Activated CD4-positive, alpha-beta T cell treated with anti-CD3 and anti-CD28 coated beads, Interleukin-2, amount 50 U/mL, for 1 hour (primary cell): ENCODE measurements at regions not wholly inside any gene's neighbourhood (a gene's known extent, or its start where the extent isn't known, plus 50 kb on each side); places are given as distances from the start of the nearest gene placed in this dataset.

Experiments
- DNase-seq: peaks from one replicate; pipeline ENCODE4 v3.0.0-alpha.2; 2020

DNA sequence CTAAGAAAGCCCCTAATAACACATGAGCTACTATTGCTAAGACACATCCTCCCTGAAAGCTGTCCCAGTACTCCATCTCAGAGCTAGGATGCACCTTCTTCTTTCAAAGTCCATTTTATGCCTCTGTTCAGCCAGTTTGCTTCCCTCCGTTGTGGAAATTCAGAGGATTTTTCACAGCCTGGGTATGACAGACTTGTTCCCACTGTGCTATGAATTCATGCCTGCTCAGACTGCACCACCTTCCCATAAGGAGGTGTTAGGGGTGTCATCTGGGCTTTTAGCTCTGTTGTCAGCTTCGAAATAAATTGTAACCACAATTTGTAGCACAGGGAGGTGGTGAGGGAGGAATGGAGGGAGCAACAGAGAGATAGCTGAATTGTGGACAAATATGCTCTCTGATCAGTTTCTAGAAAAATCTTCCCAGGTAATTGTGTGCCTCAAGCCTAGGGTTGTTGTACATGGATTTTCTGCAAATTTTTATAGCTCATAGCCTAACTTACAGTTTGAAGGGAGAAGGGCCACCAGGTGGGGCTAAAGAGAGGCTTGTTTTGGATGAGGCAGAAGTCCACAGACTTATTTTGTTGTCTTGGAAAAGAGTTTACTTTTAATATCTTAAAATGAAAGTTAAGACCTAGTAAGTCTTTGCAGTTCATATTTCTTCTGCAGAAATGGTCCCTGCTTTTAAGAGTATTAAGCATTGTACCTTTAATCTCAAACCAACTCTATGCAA, 462.0 kb downstream of the PDCD6IP start:
- DNase-seq = no peak

DNA sequence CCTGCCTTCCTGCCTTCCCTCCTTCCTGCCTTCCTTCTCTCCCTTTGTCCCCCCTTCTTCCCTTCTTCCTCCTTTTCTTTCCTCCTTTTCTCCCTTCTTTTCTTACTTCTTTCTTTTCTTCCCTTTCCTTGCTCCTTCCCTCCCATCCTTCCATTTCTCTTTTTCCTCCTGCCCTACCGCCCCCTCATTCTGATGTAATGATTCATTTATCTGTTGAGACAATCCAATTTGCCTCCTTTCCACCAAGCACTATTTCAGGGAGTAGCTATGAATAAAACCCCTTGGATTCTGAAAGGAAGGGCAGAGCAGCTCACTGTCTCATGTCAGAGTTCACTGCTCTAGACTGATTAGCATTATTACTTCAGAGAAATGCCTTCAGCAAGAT, 462.6 kb downstream of the PDCD6IP start:
- DNase-seq = no peak

DNA sequence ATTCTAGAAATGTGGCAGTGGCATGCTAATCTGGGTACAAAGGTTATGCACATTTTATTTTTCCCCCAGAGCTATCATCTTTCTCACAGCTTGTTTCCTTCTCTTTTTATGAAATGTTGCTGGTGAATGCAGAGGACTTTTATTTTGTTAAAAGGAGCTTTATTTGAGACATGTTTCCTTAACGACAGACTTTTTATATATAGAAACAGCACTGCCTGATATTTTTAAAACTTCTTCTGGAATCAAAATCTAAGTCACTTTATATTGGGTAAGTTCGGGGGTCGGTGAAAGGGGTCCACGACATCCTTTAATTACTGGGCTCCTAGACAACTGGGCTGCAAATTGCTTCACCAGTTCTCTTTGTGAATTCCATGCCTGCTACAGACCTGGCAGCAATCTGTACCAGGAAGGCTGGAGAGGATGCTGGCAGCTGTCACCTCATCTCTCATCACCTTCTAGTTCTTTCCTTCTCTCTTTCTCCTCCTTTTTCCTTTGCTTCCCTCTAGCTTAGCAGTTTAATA, 464.7 kb downstream of the PDCD6IP start:
- no peak for DNase-seq

DNA sequence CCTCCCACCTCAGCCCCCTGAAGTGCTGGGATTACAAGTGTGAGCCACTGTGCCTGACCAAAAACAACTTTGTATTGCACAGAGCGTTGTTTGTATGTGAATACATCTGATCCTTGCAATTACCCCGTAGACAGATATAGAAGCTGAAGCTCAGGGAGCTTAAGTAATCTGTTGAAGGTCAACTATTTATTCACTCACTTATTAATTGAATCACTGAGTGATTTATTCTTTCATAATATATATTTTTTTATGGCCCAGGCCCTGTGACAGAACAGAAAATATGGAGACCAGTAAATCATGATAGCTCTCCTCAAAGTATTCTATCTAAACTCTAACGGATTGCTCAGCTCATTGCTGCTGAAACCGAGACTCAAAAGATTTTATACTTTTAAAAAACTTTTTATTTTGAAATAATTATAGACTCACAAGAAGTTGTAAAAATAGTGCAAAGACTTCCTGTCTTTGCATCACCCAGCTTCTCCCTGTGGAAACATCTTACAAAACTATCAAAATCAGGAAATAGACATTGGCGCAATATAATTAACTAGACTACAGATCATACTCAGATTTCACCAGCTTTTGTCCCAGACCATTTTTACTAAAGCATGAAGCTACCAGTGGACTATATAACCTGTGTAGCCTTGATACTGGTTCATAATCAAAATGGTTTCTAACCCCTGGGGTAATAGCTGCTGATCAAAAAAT, 466.1 kb downstream of the PDCD6IP start:
- DNase-seq = no peak

DNA sequence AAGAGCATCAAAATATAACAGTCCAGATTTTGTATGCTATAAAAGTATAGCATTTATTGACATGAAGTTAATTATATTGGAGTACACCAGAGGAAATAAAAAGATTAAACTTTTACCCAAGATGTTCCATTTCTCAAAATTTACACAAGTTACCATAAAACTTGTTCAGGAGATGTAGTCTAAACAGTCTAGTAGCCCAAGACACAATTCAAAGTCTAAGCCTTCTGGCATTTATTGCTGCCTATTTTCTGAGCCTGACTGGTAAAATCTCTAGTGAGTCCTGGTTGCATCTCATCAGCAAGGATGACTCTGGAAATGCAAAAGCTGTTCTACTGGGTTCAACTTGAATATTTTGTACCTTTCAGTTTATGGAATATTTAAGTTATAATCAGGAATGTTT, 468.7 kb downstream of the PDCD6IP start:
- DNase-seq = no peak

DNA sequence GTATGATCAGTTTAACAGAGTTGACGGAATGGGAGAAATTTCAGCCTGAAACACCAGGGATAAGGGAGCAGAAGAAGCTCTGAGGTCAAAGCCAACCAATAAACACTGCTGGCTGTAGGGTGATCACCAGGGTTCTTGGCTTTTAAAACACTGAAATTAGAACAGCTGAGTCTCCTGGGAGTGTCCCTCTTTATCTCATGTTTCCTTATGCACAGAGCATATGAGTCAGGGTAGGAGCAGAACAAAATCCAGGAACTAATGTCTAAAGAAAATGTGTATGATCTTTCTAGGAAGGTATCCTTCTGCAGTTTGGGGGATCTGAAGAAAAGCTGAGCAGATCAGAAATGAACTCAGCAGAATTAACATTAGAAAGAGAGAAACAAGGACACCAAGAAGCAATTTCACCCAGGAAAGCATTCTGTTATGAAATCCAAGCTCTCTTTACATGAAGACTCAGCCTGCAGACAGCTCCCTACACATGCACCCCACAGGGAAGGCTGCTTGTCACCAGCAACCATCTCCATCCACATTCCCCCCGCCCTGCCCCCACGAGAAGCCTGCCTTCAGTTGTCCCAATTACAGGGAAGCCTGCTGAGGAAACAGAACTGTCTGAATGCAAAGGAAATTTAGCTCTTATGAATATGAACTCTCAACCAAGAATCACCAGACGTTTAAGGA, 469.7 kb downstream of the PDCD6IP start:
- DNase-seq = no peak

DNA sequence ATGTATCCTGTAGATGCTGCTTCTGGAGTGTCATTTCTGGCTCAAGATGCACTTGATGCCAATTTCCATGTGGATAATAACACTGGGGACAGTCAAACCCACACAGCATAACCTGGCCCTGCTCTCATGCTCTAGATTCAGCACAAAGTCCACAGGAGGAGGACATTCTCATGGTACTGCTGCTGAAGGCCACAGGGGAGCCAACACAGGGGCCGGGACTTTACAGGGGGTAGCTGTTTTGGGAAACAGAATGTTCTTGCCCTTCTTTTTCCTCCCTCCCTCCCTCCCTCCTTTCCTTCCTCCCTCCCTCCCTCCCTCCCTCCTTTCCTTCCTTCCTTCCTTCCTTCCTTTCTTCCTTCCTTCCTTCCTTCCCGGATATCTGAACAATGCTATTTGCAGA, 477.4 kb downstream of the PDCD6IP start:
- no peak for DNase-seq

DNA sequence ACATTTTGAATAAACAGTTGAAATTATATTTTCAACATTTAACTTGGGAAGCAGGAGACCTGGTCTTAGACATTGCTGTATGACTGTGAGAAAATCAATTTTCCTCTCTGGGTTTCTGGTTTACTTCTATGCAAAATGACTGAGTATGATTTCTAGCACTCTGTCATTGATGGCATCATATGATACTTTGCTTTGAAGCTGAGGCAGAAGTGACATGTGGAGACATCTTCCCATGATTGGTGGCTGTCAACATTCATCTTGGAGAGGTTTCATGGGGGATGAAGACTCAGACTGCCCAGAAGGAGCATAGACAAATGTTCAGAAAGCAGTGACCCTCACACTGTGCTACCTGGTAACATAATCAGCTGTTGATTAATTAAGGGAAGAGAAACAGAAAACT, 477.9 kb downstream of the PDCD6IP start:
- DNase-seq = no peak

DNA sequence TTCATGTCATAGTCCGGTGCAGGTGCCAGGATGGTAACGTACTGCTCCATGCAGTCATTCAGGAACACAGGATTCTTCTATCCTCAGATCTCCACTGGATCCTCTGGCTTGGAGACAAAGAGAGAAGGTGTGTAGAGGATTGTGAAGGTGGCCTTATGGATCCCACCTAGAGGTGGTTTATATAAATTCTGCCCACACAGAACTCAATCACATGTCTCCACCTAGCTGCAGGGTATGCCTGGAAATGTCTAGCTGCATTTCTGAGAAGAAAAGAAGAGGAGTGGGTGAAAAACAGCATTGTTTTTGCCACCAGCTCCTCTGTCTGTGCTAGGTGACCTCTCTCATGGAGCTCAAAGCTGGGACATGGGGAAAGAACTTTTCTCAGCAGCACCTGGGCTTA, 478.7 kb downstream of the PDCD6IP start:
- no peak for DNase-seq

DNA sequence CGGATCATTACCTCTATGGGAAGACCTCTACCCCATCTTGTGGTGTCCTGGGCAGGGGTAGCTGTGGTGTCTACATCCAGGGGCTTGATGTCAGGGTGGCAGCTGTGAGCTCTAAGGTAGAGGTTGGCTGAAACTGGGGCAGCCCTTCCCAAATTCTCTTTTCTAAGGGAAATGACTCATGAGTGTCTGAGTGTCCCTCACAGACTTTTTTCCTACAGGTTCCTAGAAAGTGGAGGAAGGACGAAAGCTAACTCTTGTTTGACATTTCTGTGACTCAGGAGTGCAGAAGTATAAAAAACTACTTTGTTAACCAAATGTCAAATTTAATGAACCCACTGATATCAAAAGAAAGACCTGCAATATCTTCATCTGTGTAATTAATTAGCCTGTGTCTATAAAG, 481.5 kb downstream of the PDCD6IP start:
- no peak for DNase-seq

DNA sequence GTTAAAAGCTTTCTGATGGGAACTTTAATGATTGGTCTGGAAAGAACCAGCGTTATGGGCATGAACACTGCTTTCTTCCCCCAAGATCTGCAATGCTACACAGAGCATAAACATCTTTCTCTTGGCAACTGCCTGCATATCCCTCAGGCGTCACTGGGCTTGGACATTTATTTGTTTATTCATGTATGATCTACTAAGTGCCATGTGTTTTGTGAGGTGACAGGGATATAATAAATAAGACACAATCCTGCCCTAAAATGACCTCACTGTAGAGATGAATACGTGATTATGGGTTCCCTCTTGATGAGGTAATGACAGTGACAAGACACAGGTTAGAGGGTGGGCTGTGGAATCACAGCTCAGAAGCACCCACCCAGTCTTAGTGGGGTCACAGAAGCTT, 485.3 kb downstream of the PDCD6IP start:
- DNase-seq = no peak

DNA sequence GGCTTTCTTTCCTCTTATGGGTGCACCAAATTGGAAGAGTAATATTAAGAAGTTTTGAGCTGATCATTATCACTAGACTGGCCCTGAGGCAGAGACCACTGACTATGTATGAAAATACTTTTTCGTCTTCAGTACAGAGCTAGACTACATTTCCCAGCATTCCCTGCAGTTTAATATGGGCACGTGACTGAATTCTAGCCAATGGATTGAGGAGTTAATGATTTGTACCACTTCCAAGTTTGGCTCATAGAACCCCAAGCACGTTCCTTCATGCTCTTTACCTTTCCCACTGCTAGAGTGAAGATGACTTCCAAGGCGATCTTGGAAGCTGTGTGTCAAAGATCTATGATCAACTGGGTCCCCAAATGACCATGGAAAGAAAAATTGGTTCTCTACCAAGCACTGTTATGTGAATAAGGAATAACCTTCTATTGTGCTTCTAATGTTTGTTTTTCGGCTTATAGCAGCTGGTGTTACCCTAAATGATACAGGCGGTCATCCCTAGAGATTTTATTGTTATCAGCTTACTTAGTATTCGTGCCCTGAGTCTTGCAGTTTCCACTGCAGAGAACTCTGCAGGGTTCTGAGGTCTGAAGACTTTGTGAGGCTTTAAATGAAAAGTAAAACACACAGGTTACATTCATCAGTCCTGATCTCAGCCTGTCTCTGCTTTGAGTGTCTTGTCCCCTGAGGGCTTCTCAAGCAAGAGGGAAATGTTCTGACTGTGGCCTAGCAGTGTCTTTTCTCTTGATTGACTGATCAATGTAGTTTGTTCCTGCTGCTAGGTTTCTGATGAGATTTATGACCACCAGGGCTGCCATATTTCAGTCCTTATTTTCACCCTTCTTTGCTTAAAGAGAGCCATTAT, 486.8 kb downstream of the PDCD6IP start:
- no peak for DNase-seq

DNA sequence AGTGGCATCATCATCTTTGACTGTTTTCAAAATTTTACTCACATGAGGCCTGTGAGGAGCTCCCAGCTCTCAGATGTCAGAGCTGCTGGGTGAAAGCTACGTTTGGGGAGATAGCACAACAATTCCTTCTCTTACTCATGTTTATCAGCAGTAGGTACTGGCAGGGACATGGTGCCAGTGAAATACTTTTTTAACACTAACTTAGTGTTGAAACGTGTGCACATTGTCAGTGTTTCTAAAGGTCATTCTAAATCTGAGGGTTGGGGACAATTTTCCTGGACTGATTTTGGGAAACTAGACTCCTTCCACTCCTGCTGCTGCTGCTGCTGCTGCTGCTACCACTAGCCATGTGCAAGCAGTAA, 487.4 kb downstream of the PDCD6IP start:
- DNase-seq = no peak

DNA sequence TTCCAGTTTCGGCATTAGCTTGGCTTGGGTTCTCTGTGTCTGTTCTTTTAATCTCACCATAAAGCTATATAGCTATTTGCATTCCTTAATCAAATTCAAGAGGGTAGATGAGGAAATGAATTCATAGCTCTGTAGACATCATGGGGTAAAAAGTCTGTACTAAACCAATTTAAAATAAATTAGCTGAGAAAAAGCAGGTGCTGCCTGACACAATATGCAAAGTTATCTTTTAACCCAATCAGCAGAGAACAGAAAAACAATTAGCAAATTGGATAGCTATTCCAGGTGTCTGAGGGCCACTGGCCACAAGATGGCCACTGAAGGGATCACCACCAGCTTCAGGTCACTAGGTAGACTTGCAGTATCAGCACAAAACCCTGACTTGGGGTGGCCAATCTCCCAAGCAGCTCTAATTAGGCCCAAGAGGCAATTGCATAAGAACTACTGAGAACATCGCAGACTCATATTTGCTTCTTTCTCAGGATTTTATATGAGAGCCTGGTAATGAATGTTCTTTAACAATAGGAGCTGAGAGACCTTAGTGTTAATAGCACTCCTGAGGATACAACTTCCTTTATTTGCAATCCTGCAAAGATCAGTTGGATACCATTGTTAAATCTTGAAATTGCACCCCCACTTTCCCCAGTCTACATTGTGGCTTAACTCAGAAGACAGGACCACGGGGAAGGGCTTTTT, 494.3 kb downstream of the PDCD6IP start:
- no peak for DNase-seq

DNA sequence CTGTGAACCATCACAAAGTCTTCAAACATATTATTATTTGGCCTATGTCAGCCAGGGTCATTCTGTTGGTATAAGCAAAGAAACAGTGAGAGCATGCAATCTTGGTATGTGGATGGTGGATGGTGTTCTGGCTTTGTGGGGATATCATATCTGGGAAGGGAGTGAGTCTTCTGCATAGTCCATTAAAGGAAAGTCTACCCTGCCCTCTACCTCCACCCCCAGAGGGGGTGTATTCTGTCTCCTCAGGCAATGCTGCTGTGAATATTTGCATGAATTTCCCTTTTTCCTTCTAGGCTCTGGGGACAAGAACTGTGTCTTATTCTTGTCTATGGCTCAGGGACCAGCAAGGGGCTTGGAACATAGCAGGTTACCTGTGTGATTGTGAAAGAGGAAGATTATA, 495.8 kb downstream of the PDCD6IP start:
- DNase-seq = no peak

DNA sequence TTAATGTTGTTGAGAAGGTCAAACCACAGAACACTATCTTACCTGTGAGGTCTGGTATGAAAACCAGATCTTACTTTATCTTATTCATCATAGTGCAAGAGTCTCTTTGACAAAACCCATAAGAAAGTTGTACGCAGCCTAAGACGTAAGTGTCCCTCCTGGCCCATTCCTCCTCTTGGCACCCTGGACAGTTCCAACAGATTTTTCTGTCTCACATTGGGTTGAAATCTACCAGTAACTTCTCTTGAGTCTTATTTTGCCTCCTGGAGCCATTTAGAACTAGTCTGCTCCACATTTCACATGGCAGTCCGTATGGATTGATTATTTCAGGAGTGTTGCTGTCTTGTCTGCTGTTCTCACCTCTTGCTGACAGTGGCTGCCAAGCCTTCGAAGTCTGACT, 498.4 kb downstream of the PDCD6IP start:
- no peak for DNase-seq

DNA sequence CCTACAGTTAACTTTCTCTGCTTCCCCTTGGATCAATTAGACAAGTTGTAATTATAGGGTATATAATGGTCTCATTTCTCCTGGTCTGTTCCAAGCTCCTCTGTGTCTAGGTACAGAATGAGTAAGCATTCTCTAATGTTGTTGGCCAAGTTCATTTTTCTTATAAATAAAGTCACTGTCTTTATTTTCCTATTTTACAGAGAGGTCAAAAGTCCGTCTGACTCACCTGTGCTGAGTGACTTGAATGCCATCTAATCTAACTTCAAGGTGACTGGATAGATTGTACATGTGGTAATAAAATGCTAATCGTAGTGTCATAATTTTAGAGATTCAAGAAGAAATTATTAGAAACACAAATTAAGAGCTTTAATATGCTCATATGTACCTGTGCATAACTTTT, 500.2 kb downstream of the PDCD6IP start:
- no peak for DNase-seq

DNA sequence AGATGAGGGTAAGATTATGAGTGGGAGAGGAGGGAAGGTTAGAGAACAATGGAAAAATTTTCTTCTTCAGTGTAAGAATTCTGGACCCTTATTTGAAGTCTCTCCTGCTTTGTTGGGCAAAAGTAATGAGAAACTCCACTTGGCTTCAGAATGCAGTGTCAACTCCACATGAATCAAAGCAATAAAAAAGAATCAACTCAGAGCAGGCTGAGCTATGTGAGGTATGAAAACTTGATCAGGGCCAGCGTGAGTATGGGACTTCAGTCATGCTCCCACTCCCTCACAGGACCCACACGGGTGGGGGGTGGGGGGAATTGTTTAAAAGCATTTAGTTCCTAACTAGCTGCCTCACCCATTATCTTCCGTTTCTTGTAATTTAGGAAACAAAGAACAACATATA, 502.2 kb downstream of the PDCD6IP start:
- DNase-seq = no peak

DNA sequence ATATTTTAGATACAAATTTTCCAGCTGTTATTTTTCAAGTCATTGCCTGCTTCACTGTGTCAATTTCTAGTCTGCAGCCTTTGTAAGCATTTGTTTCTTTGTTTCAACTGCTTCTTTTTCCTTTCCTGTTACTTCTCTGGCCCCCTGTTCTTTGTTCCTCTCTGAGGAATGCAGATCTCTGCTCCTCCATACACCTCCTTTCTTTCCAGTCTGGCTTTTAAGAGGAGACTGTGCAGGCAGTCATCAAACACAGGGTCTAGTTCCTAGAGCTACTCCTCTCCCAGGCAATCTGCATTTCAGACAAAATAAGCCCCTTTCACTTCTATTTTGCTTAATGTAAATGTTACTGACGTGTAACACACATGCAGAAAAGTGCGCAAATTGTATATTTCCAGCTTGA, 502.9 kb downstream of the PDCD6IP start:
- DNase-seq = no peak

DNA sequence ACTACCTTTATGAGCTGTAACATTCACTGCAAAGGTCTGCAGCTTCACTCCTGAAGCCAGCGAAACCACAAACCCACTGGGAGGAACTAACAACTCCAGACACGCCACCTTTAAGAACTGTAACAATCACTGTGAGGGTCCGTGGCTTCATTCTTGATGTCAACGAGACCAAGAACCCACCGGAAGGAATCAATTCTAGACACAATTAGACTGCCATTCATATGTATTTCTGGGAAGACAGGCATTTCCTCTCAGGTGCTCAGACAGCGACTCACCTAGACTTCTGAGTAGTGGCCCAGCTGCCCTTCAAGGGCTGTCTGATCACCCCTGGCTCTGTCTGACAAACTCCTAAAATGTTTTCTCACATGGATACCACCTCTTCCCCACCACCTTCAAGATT, 506.8 kb downstream of the PDCD6IP start:
- no peak for DNase-seq

DNA sequence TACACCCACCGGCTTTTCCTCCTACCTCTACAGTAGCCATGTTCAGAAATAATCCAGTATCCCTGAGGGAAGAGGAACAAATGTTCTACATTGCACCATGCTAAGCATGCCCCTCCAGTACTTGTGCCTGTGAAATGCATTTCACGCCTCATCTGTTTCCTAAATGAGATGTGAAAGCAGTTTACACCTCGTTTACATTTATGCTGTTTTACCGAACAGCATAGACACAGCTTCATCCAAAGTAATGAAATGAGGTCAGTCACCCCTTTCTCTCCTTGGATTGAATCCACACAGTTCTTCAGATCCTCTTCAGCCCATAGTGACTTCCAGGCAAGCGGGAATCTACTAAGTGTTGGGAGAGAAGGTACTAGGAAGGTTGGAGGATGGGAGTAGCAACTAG, 514.3 kb downstream of the PDCD6IP start:
- DNase-seq = no peak

DNA sequence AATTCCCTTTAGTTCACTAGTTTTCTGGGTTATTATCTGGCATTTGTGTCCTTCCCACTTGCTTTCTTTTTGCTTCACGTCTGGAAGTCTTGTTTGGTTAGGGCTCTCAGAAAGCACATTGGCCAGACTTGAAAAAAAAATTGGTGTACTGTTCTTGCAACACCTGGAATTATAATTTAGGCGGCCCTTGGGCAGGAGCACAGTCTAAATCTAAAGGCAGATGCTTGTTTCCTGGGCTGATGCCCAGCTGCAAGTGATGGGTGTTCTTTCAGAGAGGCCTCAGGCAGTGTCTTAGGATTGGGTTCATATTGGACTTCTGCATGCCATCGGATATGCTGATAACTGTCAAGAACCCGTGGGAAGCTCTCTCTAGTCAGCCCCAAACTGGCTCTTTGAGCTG, 521.5 kb downstream of the PDCD6IP start:
- no peak for DNase-seq

DNA sequence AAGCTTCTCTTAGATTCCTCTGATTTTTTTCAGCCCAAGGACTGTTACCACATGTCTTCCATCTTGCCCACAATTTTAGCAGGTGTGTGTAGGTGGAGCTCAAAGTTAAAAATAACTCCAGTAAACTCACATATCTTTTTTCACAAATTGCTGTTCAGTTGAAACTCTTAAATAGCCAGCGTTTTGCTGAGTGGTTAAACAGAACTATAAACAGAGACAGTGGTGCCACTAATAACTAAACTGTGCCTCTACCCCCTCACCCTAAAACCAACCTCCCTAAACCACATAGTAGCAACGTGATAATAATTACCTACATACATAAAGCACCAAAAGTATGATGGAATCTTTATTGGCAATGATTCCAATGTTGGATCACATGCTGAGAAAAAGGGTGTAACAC, 525.1 kb downstream of the PDCD6IP start:
- DNase-seq = no peak
